GM10266 (cell line): ENCODE measurements at regions not wholly inside any gene's neighbourhood (a gene's known extent, or its start where the extent isn't known, plus 50 kb on each side); places are given as distances from the start of the nearest gene placed in this dataset.

ENCODE experiments used
- DNase-seq: peaks from one replicate; pipeline ENCODE4 v3.0.0; 2012; ENCODE audit errors: extremely low spot score
- CTCF ChIP-seq: IDR thresholded peaks from 2 replicates; pipeline ENCODE4 v1.5.1; 2012; ENCODE audit warnings: mild to moderate bottlenecking, low read depth; ENCODE audit not compliant: control insufficient read depth, insufficient read depth; ENCODE audit errors: missing control alignments

GRCh38 chr2:19219060-19219459, 139.4 kb downstream of the OSR1 start:
- no peak for TF ChIP-seq CTCF
- DNase-seq, result no peak

- DNase-seq, result no peak
- TF ChIP-seq CTCF, result no peak
Observed at GRCh38 chr2:19218166-19218565, 140.3 kb downstream of the OSR1 start.

- TF ChIP-seq CTCF, result no peak
- no peak for DNase-seq
Observed at GRCh38 chr2:19216676-19217602, 141.5 kb downstream of the OSR1 start.

DNA sequence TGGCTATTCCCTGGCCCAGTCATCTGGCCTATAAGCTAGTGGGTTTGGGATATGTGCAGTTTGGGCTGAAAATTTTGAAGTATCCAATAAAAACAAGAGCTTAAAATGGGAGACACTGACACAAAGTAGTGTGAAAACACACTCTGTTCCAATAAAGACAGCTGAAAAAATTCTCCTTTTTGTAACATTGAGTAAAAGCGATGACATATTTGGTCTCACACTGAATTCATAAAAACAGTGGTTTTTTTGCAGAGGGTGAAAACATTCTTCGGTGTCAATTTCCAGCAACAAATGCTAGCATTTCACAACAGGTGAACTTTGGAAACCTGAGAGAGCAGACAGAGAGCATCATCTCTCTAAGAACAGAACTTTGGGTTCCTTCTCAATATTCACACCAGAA, 142.2 kb downstream of the OSR1 start:
- no peak for DNase-seq
- TF ChIP-seq CTCF, result no peak

GRCh38 chr2:19214682-19215391, 143.6 kb downstream of the OSR1 start:
- no peak for DNase-seq
- no peak for TF ChIP-seq CTCF

DNA sequence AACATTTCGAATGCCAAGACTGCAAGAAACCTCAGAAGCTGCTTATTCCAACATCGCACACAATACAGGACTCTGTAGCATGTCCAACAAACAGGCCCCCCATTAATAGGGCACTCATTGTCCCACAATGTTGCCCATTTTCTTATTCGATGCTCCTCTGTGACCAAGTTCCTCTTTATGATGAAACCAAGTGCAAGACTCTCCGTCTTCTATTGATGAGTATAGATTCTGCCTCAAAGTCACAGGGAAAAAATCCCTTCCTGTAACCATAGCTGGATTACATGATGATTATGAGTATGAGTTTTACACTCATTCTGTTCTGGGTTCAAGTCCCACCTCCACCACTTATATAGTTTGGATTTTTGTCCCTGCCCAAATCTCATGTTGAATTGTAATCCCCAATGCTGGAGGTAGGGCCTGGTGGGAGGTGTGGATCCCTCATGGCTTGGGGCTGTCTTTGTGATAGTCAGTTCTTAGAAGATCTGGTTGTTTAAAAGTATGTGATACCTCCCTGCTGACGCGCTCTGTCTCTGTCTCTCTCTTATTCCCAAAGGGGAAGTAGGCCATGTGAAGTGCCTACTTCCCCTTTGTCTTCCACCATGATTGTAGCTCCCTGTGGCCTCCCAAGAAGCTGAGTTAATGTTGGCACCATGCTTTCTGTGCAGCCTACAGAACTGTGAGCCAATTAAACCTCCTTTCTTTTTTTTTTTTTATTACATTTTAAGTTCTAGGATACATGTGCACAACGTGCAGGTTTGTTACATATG, 148.7 kb downstream of the OSR1 start:
- no peak for TF ChIP-seq CTCF
- DNase-seq, result no peak
